HL-60 (cell line): ENCODE measurements at regions not wholly inside any gene's neighbourhood (a gene's known extent, or its start where the extent isn't known, plus 50 kb on each side); places are given as distances from the start of the nearest gene placed in this dataset.

Experiments
- POLR2AphosphoS5 ChIP-seq: IDR thresholded peaks from 2 replicates; pipeline ENCODE4 v1.6.1; 2012; ENCODE audit warnings: low read depth
- TF ChIP-seq, protein P1 (sequence below): IDR thresholded peaks from one replicate; pipeline ENCODE4 v1.5.1; 2011; ENCODE audit warnings: low read length, control low read depth, inconsistent platforms; ENCODE audit not compliant: insufficient read depth
- TF ChIP-seq, protein P2 (sequence below): IDR thresholded peaks from 2 replicates; pipeline ENCODE4 v1.6.1; 2012; ENCODE audit warnings: low read depth; ENCODE audit not compliant: insufficient replicate concordance

DNA sequence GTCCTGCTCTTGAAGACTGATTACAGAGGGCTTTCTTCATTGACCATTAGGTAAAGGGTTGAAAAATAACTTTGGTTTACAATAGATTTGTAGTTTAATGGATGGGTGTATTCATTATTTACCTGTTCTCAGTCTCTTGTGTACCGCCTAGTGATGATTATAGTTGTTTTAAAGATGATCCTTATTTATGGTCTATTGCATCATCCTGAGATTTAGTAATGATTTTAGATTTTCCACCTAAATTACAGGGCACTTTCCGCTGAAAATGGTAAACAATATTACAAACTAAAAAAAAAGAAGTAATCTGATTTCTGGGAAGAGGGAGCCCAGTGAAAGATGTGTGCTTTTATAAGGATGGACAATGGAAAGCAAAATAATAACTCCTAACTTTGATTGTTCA lies 78.4 kb upstream of the TMEM33 start:
- TF ChIP-seq, protein P1, sequence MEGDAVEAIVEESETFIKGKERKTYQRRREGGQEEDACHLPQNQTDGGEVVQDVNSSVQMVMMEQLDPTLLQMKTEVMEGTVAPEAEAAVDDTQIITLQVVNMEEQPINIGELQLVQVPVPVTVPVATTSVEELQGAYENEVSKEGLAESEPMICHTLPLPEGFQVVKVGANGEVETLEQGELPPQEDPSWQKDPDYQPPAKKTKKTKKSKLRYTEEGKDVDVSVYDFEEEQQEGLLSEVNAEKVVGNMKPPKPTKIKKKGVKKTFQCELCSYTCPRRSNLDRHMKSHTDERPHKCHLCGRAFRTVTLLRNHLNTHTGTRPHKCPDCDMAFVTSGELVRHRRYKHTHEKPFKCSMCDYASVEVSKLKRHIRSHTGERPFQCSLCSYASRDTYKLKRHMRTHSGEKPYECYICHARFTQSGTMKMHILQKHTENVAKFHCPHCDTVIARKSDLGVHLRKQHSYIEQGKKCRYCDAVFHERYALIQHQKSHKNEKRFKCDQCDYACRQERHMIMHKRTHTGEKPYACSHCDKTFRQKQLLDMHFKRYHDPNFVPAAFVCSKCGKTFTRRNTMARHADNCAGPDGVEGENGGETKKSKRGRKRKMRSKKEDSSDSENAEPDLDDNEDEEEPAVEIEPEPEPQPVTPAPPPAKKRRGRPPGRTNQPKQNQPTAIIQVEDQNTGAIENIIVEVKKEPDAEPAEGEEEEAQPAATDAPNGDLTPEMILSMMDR: no peak
- no peak for TF ChIP-seq POLR2AphosphoS5
- TF ChIP-seq, protein P2, sequence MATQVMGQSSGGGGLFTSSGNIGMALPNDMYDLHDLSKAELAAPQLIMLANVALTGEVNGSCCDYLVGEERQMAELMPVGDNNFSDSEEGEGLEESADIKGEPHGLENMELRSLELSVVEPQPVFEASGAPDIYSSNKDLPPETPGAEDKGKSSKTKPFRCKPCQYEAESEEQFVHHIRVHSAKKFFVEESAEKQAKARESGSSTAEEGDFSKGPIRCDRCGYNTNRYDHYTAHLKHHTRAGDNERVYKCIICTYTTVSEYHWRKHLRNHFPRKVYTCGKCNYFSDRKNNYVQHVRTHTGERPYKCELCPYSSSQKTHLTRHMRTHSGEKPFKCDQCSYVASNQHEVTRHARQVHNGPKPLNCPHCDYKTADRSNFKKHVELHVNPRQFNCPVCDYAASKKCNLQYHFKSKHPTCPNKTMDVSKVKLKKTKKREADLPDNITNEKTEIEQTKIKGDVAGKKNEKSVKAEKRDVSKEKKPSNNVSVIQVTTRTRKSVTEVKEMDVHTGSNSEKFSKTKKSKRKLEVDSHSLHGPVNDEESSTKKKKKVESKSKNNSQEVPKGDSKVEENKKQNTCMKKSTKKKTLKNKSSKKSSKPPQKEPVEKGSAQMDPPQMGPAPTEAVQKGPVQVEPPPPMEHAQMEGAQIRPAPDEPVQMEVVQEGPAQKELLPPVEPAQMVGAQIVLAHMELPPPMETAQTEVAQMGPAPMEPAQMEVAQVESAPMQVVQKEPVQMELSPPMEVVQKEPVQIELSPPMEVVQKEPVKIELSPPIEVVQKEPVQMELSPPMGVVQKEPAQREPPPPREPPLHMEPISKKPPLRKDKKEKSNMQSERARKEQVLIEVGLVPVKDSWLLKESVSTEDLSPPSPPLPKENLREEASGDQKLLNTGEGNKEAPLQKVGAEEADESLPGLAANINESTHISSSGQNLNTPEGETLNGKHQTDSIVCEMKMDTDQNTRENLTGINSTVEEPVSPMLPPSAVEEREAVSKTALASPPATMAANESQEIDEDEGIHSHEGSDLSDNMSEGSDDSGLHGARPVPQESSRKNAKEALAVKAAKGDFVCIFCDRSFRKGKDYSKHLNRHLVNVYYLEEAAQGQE: no peak
